ENCODE measurements at regions not wholly inside any gene's neighbourhood (a gene's known extent, or its start where the extent isn't known, plus 50 kb on each side); places are given as distances from the start of the nearest gene placed in this dataset.

GRCh38 chr2:150211164-150211631 is 276.3 kb downstream of the RND3 start:
- TF ChIP-seq CTCF (conservative IDR thresholded peaks at IDR 0.05 in 1 of 2, IDR thresholded peaks at IDR 0.05 in 1 of 2; ENCODE audit: low read depth in 1 of 2, low read length in 2 of 2) (no peak), EZH2 (IDR thresholded peaks at IDR 0.05; ENCODE audit: low read length, missing control alignments) (no peak)

Data from fibroblast of lung (primary cell).